Keratinocyte (primary cell): ENCODE measurements at regions not wholly inside any gene's neighbourhood (a gene's known extent, or its start where the extent isn't known, plus 50 kb on each side); places are given as distances from the start of the nearest gene placed in this dataset.

Experiments
- DNase-seq: peaks from one replicate; pipeline ENCODE4 v3.0.0-alpha.2; 2011; ENCODE audit warnings: low read depth, missing footprints, low spot score
- FAIRE-seq: peaks from 2 replicates; lab custom pipeline; 2011; peaks lifted over from hg19 to GRCh38; lab: Jason Lieb, UNC
- H2AFZ ChIP-seq: 2 replicates; pipeline ENCODE4 v1.6.0; 2012; ENCODE audit warnings: low read length, control low read depth, inconsistent platforms; ENCODE audit not compliant: control insufficient read depth
- H3K27ac ChIP-seq: 2 replicates; pipeline ENCODE4 v1.5.1; 2011; ENCODE audit warnings: low read length; ENCODE audit not compliant: control insufficient read depth, insufficient read depth
- H3K27me3 ChIP-seq: 3 replicates; pipeline ENCODE4 v1.6.0; 2011; ENCODE audit warnings: low read length; ENCODE audit not compliant: control insufficient read depth, insufficient read depth; ENCODE audit errors: extremely low read depth
- H3K36me3 ChIP-seq, 2 experiments: 2 replicates in 1 of 2; 3 replicates in 1 of 2; pipeline ENCODE4 v1.5.1; 2011; ENCODE audit warnings: low read length in 2 of 2, mild to moderate bottlenecking in 1 of 2; ENCODE audit not compliant: control insufficient read depth in 2 of 2, insufficient read depth in 2 of 2; ENCODE audit errors: extremely low read depth in 1 of 2
- H3K4me1 ChIP-seq: 3 replicates; pipeline ENCODE4 v1.5.1; 2011; ENCODE audit warnings: low read length; ENCODE audit not compliant: control insufficient read depth, insufficient read depth; ENCODE audit errors: extremely low read depth
- H3K4me2 ChIP-seq: 3 replicates; pipeline ENCODE4 v1.6.0; 2011; ENCODE audit warnings: low read depth, low read length; ENCODE audit not compliant: control insufficient read depth, insufficient read depth; ENCODE audit errors: extremely low read depth
- H3K4me3 ChIP-seq, 3 experiments: fragments of 200-600 bp in 1 of 3; sonication (generic) in 1 of 3; 2 replicates in 2 of 3; 3 replicates in 1 of 3; pipeline ENCODE4 v1.5.1; 2011 to 2016; ENCODE audit warnings: low read length in 3 of 3, mild to moderate bottlenecking in 3 of 3, control low read depth in 2 of 3, inconsistent platforms in 1 of 3, low read depth in 1 of 3, mixed read lengths in 1 of 3, mixed run types in 1 of 3, moderate library complexity in 1 of 3; ENCODE audit not compliant: control insufficient read depth in 2 of 3, insufficient read depth in 2 of 3; ENCODE audit errors: extremely low read depth in 1 of 3
- H3K79me2 ChIP-seq: 2 replicates; pipeline ENCODE4 v1.6.0; 2012; ENCODE audit warnings: low read length; ENCODE audit not compliant: control insufficient read depth, insufficient read depth
- H3K9ac ChIP-seq: 3 replicates; pipeline ENCODE4 v1.6.0; 2011; ENCODE audit warnings: low read length; ENCODE audit not compliant: control insufficient read depth, insufficient read depth; ENCODE audit errors: extremely low read depth
- H3K9me1 ChIP-seq: 3 replicates; pipeline ENCODE4 v1.6.0; 2011; ENCODE audit warnings: low read length; ENCODE audit not compliant: control insufficient read depth, insufficient read depth; ENCODE audit errors: extremely low read depth
- H3K9me3 ChIP-seq: 2 replicates; pipeline ENCODE4 v1.5.1; 2012; ENCODE audit warnings: low read depth, low read length; ENCODE audit not compliant: control insufficient read depth
- H4K20me1 ChIP-seq: 3 replicates; pipeline ENCODE4 v1.6.0; 2011; ENCODE audit warnings: low read length; ENCODE audit not compliant: control insufficient read depth, insufficient read depth; ENCODE audit errors: extremely low read depth
- CTCF ChIP-seq, 3 experiments: IDR thresholded peaks in 1 of 3; conservative IDR thresholded peaks in 1 of 3; optimal IDR thresholded peaks in 1 of 3; 2 replicates in 2 of 3; 3 replicates in 1 of 3; pipeline versions ENCODE3 to v1.5.1; 2011; ENCODE audit warnings: low read length in 3 of 3, mild to moderate bottlenecking in 3 of 3, moderate library complexity in 2 of 3, control low read depth in 1 of 3, inconsistent platforms in 1 of 3; ENCODE audit not compliant: insufficient read depth in 2 of 3; ENCODE audit errors: extremely low read depth in 1 of 3
- EZH2 ChIP-seq: IDR thresholded peaks from one replicate; pipeline ENCODE4 v1.6.1; 2012; ENCODE audit warnings: inconsistent platforms, mild to moderate bottlenecking, low read length, moderate library complexity
- dilution Hi-C: fragments of 300-500 bp; cut with MboI; formaldehyde crosslinking; loops from one replicate; pipeline ENCODE4 v1.7.0; 2020; ENCODE audit warnings: low sequenced_read_pairs; ENCODE audit not compliant: extremely low pct_ligation_motif_present

DNA sequence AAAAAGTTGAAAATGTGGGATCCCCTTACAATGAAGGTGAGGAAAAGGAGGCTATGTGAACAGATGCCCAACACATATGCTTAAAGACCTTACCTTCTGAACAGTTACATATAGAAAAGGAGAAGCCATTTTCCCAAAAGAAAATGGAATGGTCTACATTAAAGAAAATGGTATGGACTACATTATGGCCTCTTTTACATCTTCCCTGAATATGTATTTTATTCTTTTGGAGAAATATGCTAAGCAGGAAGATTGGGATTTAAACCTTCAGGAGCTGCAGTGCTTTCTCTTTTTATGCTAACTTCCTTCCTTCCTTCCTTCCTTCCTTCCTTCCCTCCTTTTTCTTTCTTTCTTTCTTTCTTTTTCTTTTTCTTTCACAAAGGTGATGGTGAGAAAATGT is 155.4 kb downstream of the SEC23IP start:
- H3K4me3 ChIP-seq = no peak overlapping the region
- no peaks in the 10 kb centered on the region for H3K79me2 ChIP-seq
- H3K4me1 ChIP-seq = peaks cover 9% of the 10 kb centered on the region
- peak overlapping the region; percentile 35 for H3K4me2 ChIP-seq
- H2AFZ ChIP-seq = no peak overlapping the region
- no peaks in the 10 kb centered on the region for H3K27me3 ChIP-seq
- no peaks in the 10 kb centered on the region for H3K9me1 ChIP-seq
- no peak for FAIRE-seq
- DNase-seq = no peak
- H3K9ac ChIP-seq = no peak overlapping the region
- no peaks in the 10 kb centered on the region for H3K9me3 ChIP-seq
- H3K27ac ChIP-seq = no peak overlapping the region
- H3K36me3 ChIP-seq = no peaks in the 10 kb centered on the region
- H4K20me1 ChIP-seq = no peaks in the 10 kb centered on the region
- TF ChIP-seq CTCF (optimal IDR thresholded peaks at IDR 0.05 in 1 of 3, IDR thresholded peaks at IDR 0.05 in 1 of 3, conservative IDR thresholded peaks at IDR 0.05 in 1 of 3; ENCODE audit: extremely low read depth in 1 of 3, insufficient read depth in 2 of 3, low read length in 3 of 3) (no peak), EZH2 (no peak)
- dilution Hi-C loops = no loop called here

DNA sequence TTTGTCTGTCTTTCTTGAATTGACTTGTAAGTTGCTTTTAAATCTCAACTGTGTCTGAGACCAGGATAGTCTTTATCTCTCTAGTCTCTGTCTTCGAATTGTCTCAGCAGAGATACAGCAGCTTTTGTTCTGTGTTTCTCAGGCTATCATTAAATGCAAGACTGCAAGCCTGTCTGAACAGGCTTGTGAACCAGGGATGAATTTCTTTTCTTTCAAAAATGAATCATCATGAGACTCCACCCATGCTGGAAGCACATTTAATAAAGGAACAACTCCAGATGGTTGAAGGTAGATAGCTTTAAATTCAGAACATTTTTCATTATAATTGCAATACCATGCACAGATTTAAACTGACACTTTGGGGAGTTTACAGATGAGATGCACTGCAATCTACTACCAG is 155.9 kb downstream of the SEC23IP start:
- TF ChIP-seq CTCF (optimal IDR thresholded peaks at IDR 0.05 in 1 of 3, IDR thresholded peaks at IDR 0.05 in 1 of 3, conservative IDR thresholded peaks at IDR 0.05 in 1 of 3; ENCODE audit: extremely low read depth in 1 of 3, insufficient read depth in 2 of 3, low read length in 3 of 3) (no peak), EZH2 (no peak)
- H3K79me2 ChIP-seq = no peaks in the 10 kb centered on the region
- H4K20me1 ChIP-seq = no peaks in the 10 kb centered on the region
- H3K36me3 ChIP-seq = no peaks in the 10 kb centered on the region
- no peaks in the 10 kb centered on the region for H3K9me3 ChIP-seq
- H3K4me2 ChIP-seq = peak overlapping the region; percentile 35
- H3K27me3 ChIP-seq = no peaks in the 10 kb centered on the region
- H3K27ac ChIP-seq = no peak overlapping the region
- no peak overlapping the region for H3K4me3 ChIP-seq
- no peak overlapping the region for H3K9ac ChIP-seq
- dilution Hi-C loops = no loop called here
- H2AFZ ChIP-seq = no peak overlapping the region
- FAIRE-seq = peak; percentile 99
- no peaks in the 10 kb centered on the region for H3K9me1 ChIP-seq
- peaks cover 9% of the 10 kb centered on the region for H3K4me1 ChIP-seq
- peak; percentile 25 for DNase-seq
